Tibial artery (tissue), 4 donors: ENCODE measurements at regions not wholly inside any gene's neighbourhood (a gene's known extent, or its start where the extent isn't known, plus 50 kb on each side); places are given as distances from the start of the nearest gene placed in this dataset.

Source experiments
- DNase-seq, 2 donors: peaks; one replicate each; pipeline ENCODE4 v3.0.0-alpha.2; 2019
- H3K27ac ChIP-seq, 2 donors: fragments of 200-600 bp; sonication (generic) in 1 of 2; 1 replicate in 1 of 2; 2 replicates in 1 of 2; pipeline ENCODE4 v1.5.1; 2018 to 2019; ENCODE audit warnings: mild to moderate bottlenecking in 1 of 2
- H3K27me3 ChIP-seq, 2 donors: fragments of 200-600 bp; sonication (generic) in 1 of 2; one replicate each; pipeline versions ENCODE4 v1.5.1 to v1.6.0; 2016 to 2019
- H3K36me3 ChIP-seq, 3 donors: fragments of 200-600 bp; sonication (generic) in 2 of 3; one replicate each; pipeline ENCODE4 v1.5.1; 2016 to 2019; ENCODE audit warnings: mild to moderate bottlenecking in 2 of 3
- H3K4me1 ChIP-seq, 4 donors: fragments of 200-600 bp; sonication (generic) in 2 of 4; 1 replicate in 3 of 4; 2 replicates in 1 of 4; pipeline ENCODE4 v1.5.1; 2016 to 2019
- H3K4me3 ChIP-seq, 2 donors: fragments of 200-600 bp; sonication (generic) in 1 of 2; 1 replicate in 1 of 2; 2 replicates in 1 of 2; pipeline ENCODE4 v1.5.1; 2018 to 2019; ENCODE audit warnings: mild to moderate bottlenecking in 2 of 2
- H3K9me3 ChIP-seq, 3 donors: fragments of 200-600 bp; sonication (generic) in 1 of 3; one replicate each; pipeline ENCODE4 v1.5.1; 2016 to 2019
- intact Hi-C: fragments of 100-400 bp; cut with DNase I; formaldehyde crosslinking; loops from one replicate; pipeline ENCODE4 v1.15.0; 2023; ENCODE audit warnings: low total_unique reads
- TF ChIP-seq, protein P1 (sequence below), 2 experiments: fragments of 200-600 bp in 1 of 2; fragments of 450-650 bp in 1 of 2; IDR thresholded peaks; one replicate each; pipeline ENCODE4 v1.5.1; 2017 to 2019; ENCODE audit warnings: antibody characterized with exemption in 2 of 2, mild to moderate bottlenecking in 1 of 2, moderate library complexity in 1 of 2

GRCh38 chr2:81043681-81044080 is 739.1 kb upstream of the LRRTM1 start:
- DNase-seq, result no peak
- Histone ChIP-seq H3K27ac (no peak overlapping the region), H3K4me1 (no peaks in the 10 kb centered on the region), H3K9me3 (no peaks in the 10 kb centered on the region), H3K27me3 (no peaks in the 10 kb centered on the region), H3K36me3 (no peaks in the 10 kb centered on the region), H3K4me3 (no peak overlapping the region)
- TF ChIP-seq, protein P1, sequence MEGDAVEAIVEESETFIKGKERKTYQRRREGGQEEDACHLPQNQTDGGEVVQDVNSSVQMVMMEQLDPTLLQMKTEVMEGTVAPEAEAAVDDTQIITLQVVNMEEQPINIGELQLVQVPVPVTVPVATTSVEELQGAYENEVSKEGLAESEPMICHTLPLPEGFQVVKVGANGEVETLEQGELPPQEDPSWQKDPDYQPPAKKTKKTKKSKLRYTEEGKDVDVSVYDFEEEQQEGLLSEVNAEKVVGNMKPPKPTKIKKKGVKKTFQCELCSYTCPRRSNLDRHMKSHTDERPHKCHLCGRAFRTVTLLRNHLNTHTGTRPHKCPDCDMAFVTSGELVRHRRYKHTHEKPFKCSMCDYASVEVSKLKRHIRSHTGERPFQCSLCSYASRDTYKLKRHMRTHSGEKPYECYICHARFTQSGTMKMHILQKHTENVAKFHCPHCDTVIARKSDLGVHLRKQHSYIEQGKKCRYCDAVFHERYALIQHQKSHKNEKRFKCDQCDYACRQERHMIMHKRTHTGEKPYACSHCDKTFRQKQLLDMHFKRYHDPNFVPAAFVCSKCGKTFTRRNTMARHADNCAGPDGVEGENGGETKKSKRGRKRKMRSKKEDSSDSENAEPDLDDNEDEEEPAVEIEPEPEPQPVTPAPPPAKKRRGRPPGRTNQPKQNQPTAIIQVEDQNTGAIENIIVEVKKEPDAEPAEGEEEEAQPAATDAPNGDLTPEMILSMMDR (IDR thresholded peaks at IDR 0.05), result no peak
- intact Hi-C loops, result no loop called here

DNA sequence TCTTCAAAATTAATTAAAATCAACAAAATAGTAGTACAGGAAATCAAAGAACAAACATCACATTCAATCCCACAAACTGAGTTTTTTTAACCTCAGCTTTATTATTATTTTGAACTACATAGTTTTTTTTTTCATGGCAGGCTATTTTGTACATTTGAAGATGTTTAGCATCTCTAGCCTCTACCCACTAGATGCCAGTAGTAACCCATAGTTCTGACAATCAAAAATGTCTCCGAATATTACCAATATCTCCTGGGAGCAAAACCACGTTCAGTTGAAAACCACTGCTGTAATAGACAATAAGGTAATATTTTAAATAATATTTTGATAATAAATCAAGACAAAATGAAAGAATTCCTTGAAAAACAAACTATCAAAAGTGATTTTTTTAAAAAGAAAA is 702.6 kb upstream of the LRRTM1 start:
- H3K4me1 ChIP-seq, result no peaks in the 10 kb centered on the region
- no peak for DNase-seq
- TF ChIP-seq, protein P1 (IDR thresholded peaks at IDR 0.05), result no peak
- no peaks in the 10 kb centered on the region for H3K36me3 ChIP-seq
- no peak overlapping the region for H3K4me3 ChIP-seq
- H3K9me3 ChIP-seq, result peaks cover 3 to 7% (median 5%) of the 10 kb centered on the region in 3 donors
- H3K27me3 ChIP-seq, result no peaks in the 10 kb centered on the region
- no peak overlapping the region for H3K27ac ChIP-seq
- intact Hi-C loops, result no loop called here

DNA sequence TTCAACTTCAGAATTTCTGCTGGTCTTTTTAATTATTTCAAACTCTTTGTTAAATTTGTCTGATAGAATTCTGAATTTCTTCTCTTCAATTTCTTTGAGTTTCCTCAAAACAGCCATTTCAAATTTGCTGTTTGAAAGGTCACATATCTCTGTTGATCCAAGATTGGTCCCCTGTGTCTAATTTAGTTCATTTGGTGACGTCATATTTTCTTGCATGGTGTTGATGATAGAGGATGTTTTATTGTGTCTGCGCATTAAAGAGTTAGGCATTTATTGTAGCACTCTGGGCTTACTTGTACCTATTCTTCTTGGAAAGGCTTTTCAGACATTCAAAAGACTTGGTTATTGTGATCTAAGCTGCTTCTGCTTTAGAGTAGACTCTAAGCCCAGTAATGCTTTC is 698.4 kb upstream of the LRRTM1 start:
- H3K36me3 ChIP-seq, result no peaks in the 10 kb centered on the region
- no peak overlapping the region for H3K27ac ChIP-seq
- TF ChIP-seq, protein P1 (IDR thresholded peaks at IDR 0.05), result no peak
- intact Hi-C loops, result no loop called here
- no peak for DNase-seq
- no peaks in the 10 kb centered on the region for H3K4me1 ChIP-seq
- no peaks in the 10 kb centered on the region for H3K27me3 ChIP-seq
- no peak overlapping the region for H3K4me3 ChIP-seq
- peaks cover 2 to 7% (median 5%) of the 10 kb centered on the region in 3 donors for H3K9me3 ChIP-seq

DNA sequence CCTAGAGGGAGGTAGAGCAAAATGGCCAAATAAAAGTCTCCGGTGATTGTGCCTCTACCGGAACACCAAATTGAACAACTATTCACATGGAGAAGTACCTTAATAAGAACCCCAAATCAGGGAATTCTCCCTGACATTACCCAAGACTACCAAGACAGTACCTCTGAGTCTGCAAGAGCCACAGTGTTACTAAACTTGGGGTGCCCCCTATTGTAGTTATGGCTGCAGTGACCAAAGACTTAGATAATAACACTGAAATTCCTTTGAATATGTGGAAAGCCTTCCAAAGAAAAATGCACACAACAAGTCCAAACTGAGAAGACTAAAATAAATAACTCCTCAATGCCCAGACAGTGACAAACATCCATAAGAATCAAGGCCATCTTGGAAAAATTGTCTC is 682.9 kb upstream of the LRRTM1 start:
- H3K36me3 ChIP-seq, result no peaks in the 10 kb centered on the region
- no peaks in the 10 kb centered on the region for H3K4me1 ChIP-seq
- intact Hi-C loops, result no loop called here
- no peaks in the 10 kb centered on the region for H3K27me3 ChIP-seq
- TF ChIP-seq, protein P1 (IDR thresholded peaks at IDR 0.05), result no peak
- H3K4me3 ChIP-seq, result no peak overlapping the region
- H3K27ac ChIP-seq, result no peak overlapping the region
- no peak for DNase-seq
- no peaks in the 10 kb centered on the region for H3K9me3 ChIP-seq

DNA sequence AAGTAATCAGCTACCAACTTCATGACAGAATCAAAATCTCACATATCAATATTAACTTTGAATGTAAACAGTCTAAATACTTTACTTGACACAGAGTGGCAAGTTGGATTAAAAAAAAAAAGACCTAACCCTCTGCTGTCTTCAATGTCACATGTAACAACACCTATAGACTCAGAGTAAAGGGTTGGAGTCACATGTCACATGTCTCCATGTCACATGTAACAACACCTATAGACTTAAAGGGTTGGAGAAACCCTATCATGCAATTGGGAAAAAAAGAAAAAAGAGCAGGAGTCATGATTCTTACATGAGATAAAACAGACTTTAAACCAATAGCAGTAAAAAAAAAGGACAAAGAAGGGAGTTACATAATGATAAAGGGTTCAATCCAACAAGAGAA is 665.3 kb upstream of the LRRTM1 start:
- no peaks in the 10 kb centered on the region for H3K27me3 ChIP-seq
- peaks cover 0 to 15% (median 9%) of the 10 kb centered on the region in 3 donors for H3K9me3 ChIP-seq
- intact Hi-C loops, result no loop called here
- TF ChIP-seq, protein P1 (IDR thresholded peaks at IDR 0.05), result no peak
- no peak for DNase-seq
- H3K36me3 ChIP-seq, result no peaks in the 10 kb centered on the region
- no peaks in the 10 kb centered on the region for H3K4me1 ChIP-seq
- H3K4me3 ChIP-seq, result no peak overlapping the region
- no peak overlapping the region for H3K27ac ChIP-seq

DNA sequence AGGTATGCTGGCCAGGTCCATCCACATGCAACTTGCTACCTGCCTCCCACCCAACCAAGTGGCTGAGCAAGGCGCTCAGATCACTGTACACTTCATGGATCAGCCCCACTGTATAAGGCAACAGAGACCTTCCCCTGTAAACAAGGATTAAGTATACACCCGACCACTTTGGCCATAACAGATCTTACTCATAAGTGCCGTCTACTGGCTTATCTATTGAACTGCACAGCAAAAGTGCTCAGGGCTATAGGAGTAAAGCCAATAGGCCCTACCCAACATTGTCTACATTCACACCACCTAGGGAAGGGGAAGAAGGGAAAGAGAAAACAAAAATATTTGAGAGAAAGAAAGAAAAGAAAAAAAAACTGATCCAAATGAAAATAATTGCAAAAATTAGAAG is 663.9 kb upstream of the LRRTM1 start:
- Histone ChIP-seq H3K27me3 (no peaks in the 10 kb centered on the region), H3K27ac (no peak overlapping the region), H3K4me1 (no peaks in the 10 kb centered on the region), H3K9me3 (peaks cover 0 to 15% (median 9%) of the 10 kb centered on the region in 3 donors), H3K4me3 (no peak overlapping the region), H3K36me3 (no peaks in the 10 kb centered on the region)
- intact Hi-C loops, result no loop called here
- no peak for DNase-seq
- TF ChIP-seq, protein P1 (IDR thresholded peaks at IDR 0.05), result no peak
